H1 (cell line): ENCODE measurements at regions not wholly inside any gene's neighbourhood (a gene's known extent, or its start where the extent isn't known, plus 50 kb on each side); places are given as distances from the start of the nearest gene placed in this dataset.
A peak's percentile ranks its signal among the peaks of the same experiment; 100 is the strongest.

ENCODE experiments used
- CTCF ChIA-PET: fragments of 300-600 bp; sonication (Branson Sonifier 250); formaldehyde crosslinking; loops from one replicate; lab custom pipeline; 2021; ENCODE audit not compliant: partially characterized antibody; lab: Charles Lee
- POLR2A ChIA-PET: fragments of 300-600 bp; sonication (Branson Sonifier 250); formaldehyde crosslinking; loops from one replicate; lab custom pipeline; 2021; ENCODE audit warnings: inconsistent platforms; ENCODE audit not compliant: partially characterized antibody; lab: Charles Lee
- DNase-seq, 2 experiments: peaks; one replicate each; pipeline versions ENCODE4 v3.0.0 to v3.0.0-alpha.2; 2010 to 2022; ENCODE audit warnings: low spot score in 2 of 2, low read depth in 1 of 2, mixed read lengths in 1 of 2
- FAIRE-seq: peaks from 2 replicates; lab custom pipeline; 2011; peaks lifted over from hg19 to GRCh38; lab: Jason Lieb, UNC
- H2AFZ ChIP-seq: 2 replicates; pipeline ENCODE4 v1.8.1; 2012; ENCODE audit warnings: low read length, inconsistent platforms
- H2AK5ac ChIP-seq: 2 replicates; pipeline ENCODE4 v1.6.1; 2013; ENCODE audit warnings: low read depth, low read length
- H2BK120ac ChIP-seq: replicated peaks from 2 replicates; pipeline ENCODE3; 2013; ENCODE audit warnings: low read depth, low read length, inconsistent platforms
- H2BK12ac ChIP-seq: 2 replicates; pipeline ENCODE4 v1.6.1; 2013; ENCODE audit warnings: low read depth, low read length
- H2BK15ac ChIP-seq: 2 replicates; pipeline ENCODE4 v1.6.1; 2013; ENCODE audit warnings: low read length
- H2BK20ac ChIP-seq: 2 replicates; pipeline ENCODE4 v1.6.1; 2013; ENCODE audit warnings: low read length
- H2BK5ac ChIP-seq: 2 replicates; pipeline ENCODE4 v1.6.1; 2013; ENCODE audit warnings: low read depth, low read length
- H3K14ac ChIP-seq: 2 replicates; pipeline ENCODE4 v1.6.1; 2013; ENCODE audit warnings: inconsistent platforms; ENCODE audit not compliant: insufficient read length
- H3K18ac ChIP-seq: 2 replicates; pipeline ENCODE4 v1.6.1; 2013; ENCODE audit warnings: low read length; ENCODE audit errors: extremely low read depth
- H3K23ac ChIP-seq: 2 replicates; pipeline ENCODE4 v1.6.1; 2013; ENCODE audit warnings: inconsistent platforms; ENCODE audit not compliant: insufficient read length
- H3K23me2 ChIP-seq: 2 replicates; pipeline ENCODE4 v1.6.1; 2013; ENCODE audit warnings: low read depth, low read length
- H3K27ac ChIP-seq: 2 replicates; pipeline ENCODE4 v1.6.1; 2011; ENCODE audit warnings: low read depth, low read length, inconsistent platforms
- H3K27me3 ChIP-seq, 4 experiments: replicated peaks in 1 of 4; 1 replicate in 1 of 4; 2 replicates in 3 of 4; pipeline versions ENCODE4 v1.6.1 to v1.8.1; 2011 to 2013; ENCODE audit warnings: low read length in 3 of 4, mild to moderate bottlenecking in 3 of 4, inconsistent platforms in 2 of 4, mixed read lengths in 2 of 4, moderate library complexity in 1 of 4; ENCODE audit not compliant: control insufficient read depth in 3 of 4, insufficient read depth in 3 of 4; ENCODE audit errors: extremely low read depth in 1 of 4
- H3K36me3 ChIP-seq, 4 experiments: 2 replicates each; pipeline versions ENCODE4 v1.6.1 to v1.8.1; 2011 to 2013; ENCODE audit warnings: mild to moderate bottlenecking in 4 of 4, low read length in 3 of 4, moderate library complexity in 2 of 4, control low read depth in 1 of 4, inconsistent platforms in 1 of 4; ENCODE audit not compliant: insufficient read depth in 4 of 4, control insufficient read depth in 2 of 4
- H3K4ac ChIP-seq: replicated peaks from 2 replicates; pipeline ENCODE3; 2013; ENCODE audit warnings: low read length, low read depth, mixed read lengths, inconsistent platforms; ENCODE audit not compliant: insufficient read length
- H3K4me1 ChIP-seq, 4 experiments: replicated peaks in 1 of 4; 1 replicate in 1 of 4; 2 replicates in 3 of 4; pipeline versions ENCODE4 v1.6.1 to v1.8.1; 2011 to 2013; ENCODE audit warnings: low read length in 3 of 4, inconsistent platforms in 2 of 4, mixed read lengths in 1 of 4; ENCODE audit not compliant: insufficient read depth in 4 of 4, control insufficient read depth in 3 of 4
- H3K4me2 ChIP-seq, 2 experiments: 2 replicates each; pipeline versions ENCODE4 v1.6.1 to v1.8.1; 2011 to 2013; ENCODE audit warnings: low read depth in 2 of 2, low read length in 2 of 2, control low read depth in 1 of 2, inconsistent platforms in 1 of 2, mild to moderate bottlenecking in 1 of 2; ENCODE audit not compliant: insufficient read depth in 1 of 2
- H3K4me3 ChIP-seq, 4 experiments: fragments of 200-600, 300-600 bp in 1 of 4; sonication (generic), shearing (Covaris generic), sonication (Bioruptor Twin) in 1 of 4; 2 replicates each; pipeline versions ENCODE4 v1.5.1 to v1.8.1; 2011 to 2016; ENCODE audit warnings: low read length in 4 of 4, low read depth in 3 of 4, control low read depth in 2 of 4, inconsistent platforms in 2 of 4, mild to moderate bottlenecking in 2 of 4, mixed read lengths in 1 of 4, moderate library complexity in 1 of 4; ENCODE audit not compliant: insufficient read depth in 2 of 4; ENCODE audit errors: extremely low read depth in 1 of 4
- H3K56ac ChIP-seq: replicated peaks from 2 replicates; pipeline ENCODE3; 2013; ENCODE audit warnings: low read depth, mild to moderate bottlenecking, mixed read lengths, low read length, inconsistent platforms; ENCODE audit not compliant: insufficient read length
- H3K79me1 ChIP-seq: 2 replicates; pipeline ENCODE4 v1.6.1; 2013; ENCODE audit warnings: low read depth, low read length, control low read depth
- H3K79me2 ChIP-seq, 2 experiments: 2 replicates each; pipeline versions ENCODE4 v1.6.1 to v1.8.1; 2012 to 2013; ENCODE audit warnings: low read length in 2 of 2, mild to moderate bottlenecking in 2 of 2, inconsistent platforms in 1 of 2; ENCODE audit not compliant: insufficient read depth in 2 of 2, control insufficient read depth in 1 of 2
- H3K9ac ChIP-seq, 4 experiments: replicated peaks in 1 of 4; 1 replicate in 1 of 4; 2 replicates in 3 of 4; pipeline versions ENCODE4 v1.6.1 to v1.8.1; 2011 to 2013; ENCODE audit warnings: low read depth in 3 of 4, low read length in 3 of 4, control low read depth in 2 of 4, mild to moderate bottlenecking in 2 of 4, moderate library complexity in 2 of 4, inconsistent platforms in 1 of 4; ENCODE audit errors: extremely low read depth in 1 of 4
- H3K9me3 ChIP-seq, 2 experiments: 2 replicates each; pipeline versions ENCODE4 v1.6.1 to v1.8.1; 2012 to 2013; ENCODE audit warnings: mild to moderate bottlenecking in 2 of 2, moderate library complexity in 2 of 2, control low read depth in 1 of 2, inconsistent platforms in 1 of 2, low read depth in 1 of 2, low read length in 1 of 2, mixed read lengths in 1 of 2; ENCODE audit not compliant: insufficient read depth in 2 of 2
- H4K20me1 ChIP-seq, 2 experiments: replicated peaks in 1 of 2; 2 replicates each; pipeline versions ENCODE3 to v1.8.1; 2011 to 2013; ENCODE audit warnings: inconsistent platforms in 2 of 2, low read length in 2 of 2, mild to moderate bottlenecking in 1 of 2; ENCODE audit not compliant: insufficient read depth in 2 of 2, control insufficient read depth in 1 of 2
- H4K5ac ChIP-seq: 2 replicates; pipeline ENCODE4 v1.6.1; 2013; ENCODE audit warnings: low read length, low read depth, mixed read lengths, inconsistent platforms; ENCODE audit not compliant: insufficient read length
- H4K8ac ChIP-seq: 2 replicates; pipeline ENCODE4 v1.8.0; 2013; ENCODE audit warnings: mild to moderate bottlenecking, moderate library complexity, low read length, inconsistent platforms; ENCODE audit not compliant: insufficient read depth; ENCODE audit errors: extremely low read depth
- H4K91ac ChIP-seq: replicated peaks from 2 replicates; pipeline ENCODE3; 2013; ENCODE audit warnings: low read length, mixed read lengths, inconsistent platforms; ENCODE audit not compliant: insufficient read length
- BCL11A ChIP-seq, 2 experiments: IDR thresholded peaks; one replicate each; pipeline ENCODE4 v1.6.1; 2011; ENCODE audit warnings: low read depth in 2 of 2, low read length in 2 of 2, mild to moderate bottlenecking in 2 of 2
- EGR1 ChIP-seq: IDR thresholded peaks from 2 replicates; pipeline ENCODE4 v1.6.1; 2011; ENCODE audit warnings: low read depth, low read length, borderline replicate concordance
- EP300 ChIP-seq, 2 experiments: IDR thresholded peaks; 1 replicate in 1 of 2; 2 replicates in 1 of 2; pipeline ENCODE4 v1.6.1; 2011 to 2012; ENCODE audit warnings: low read depth in 2 of 2, low read length in 2 of 2, mild to moderate bottlenecking in 2 of 2, borderline replicate concordance in 1 of 2, inconsistent platforms in 1 of 2, moderate library complexity in 1 of 2
- JUND ChIP-seq: IDR thresholded peaks from 2 replicates; pipeline ENCODE4 v1.6.1; 2011; ENCODE audit warnings: mild to moderate bottlenecking, improper control_type of control experiment, low read length
- KDM1A ChIP-seq: fragments of 200-600, 300-600 bp; sonication (generic); IDR thresholded peaks from 2 replicates; pipeline ENCODE4 v1.7.1; 2016; ENCODE audit warnings: mild to moderate bottlenecking, low read length, borderline replicate concordance
- KDM4A ChIP-seq: IDR thresholded peaks from one replicate; pipeline ENCODE4 v1.7.1; 2012; ENCODE audit warnings: low read depth, mild to moderate bottlenecking, moderate library complexity, low read length, inconsistent platforms; ENCODE audit not compliant: severe bottlenecking
- KDM5A ChIP-seq: fragments of 200-600 bp; IDR thresholded peaks from 2 replicates; pipeline ENCODE4 v1.7.1; 2012; ENCODE audit warnings: mild to moderate bottlenecking, low read length, inconsistent platforms, mixed read lengths
- PHF8 ChIP-seq: fragments of 200-600 bp; sonication (generic); conservative IDR thresholded peaks from 2 replicates; pipeline ENCODE4 v1.7.1; 2012; ENCODE audit warnings: low read depth, mild to moderate bottlenecking, inconsistent platforms, low read length, moderate library complexity
- POLR2A ChIP-seq, 2 experiments: IDR thresholded peaks; 1 replicate in 1 of 2; 2 replicates in 1 of 2; pipeline ENCODE4 v1.6.1; 2011; ENCODE audit warnings: low read depth in 2 of 2, low read length in 2 of 2, mild to moderate bottlenecking in 2 of 2; ENCODE audit errors: control extremely low read depth in 1 of 2
- RNF2 ChIP-seq: fragments of 200-900, 300-1000 bp; sonication (generic); IDR thresholded peaks from 2 replicates; pipeline ENCODE4 v1.7.1; 2016; ENCODE audit warnings: borderline replicate concordance, low read depth, mild to moderate bottlenecking, antibody characterized with exemption, low read length; ENCODE audit not compliant: poor library complexity, severe bottlenecking; ENCODE audit errors: missing control alignments
- RXRA ChIP-seq: IDR thresholded peaks from 2 replicates; pipeline ENCODE4 v1.6.1; 2011; ENCODE audit warnings: low read depth, mild to moderate bottlenecking, low read length, moderate library complexity; ENCODE audit not compliant: insufficient read depth
- SIRT6 ChIP-seq: IDR thresholded peaks from one replicate; pipeline ENCODE4 v1.7.1; 2012; ENCODE audit warnings: low read length, inconsistent platforms
- SP1 ChIP-seq: IDR thresholded peaks from 2 replicates; pipeline ENCODE4 v1.6.1; 2011; ENCODE audit warnings: low read depth, low read length
- TAF1 ChIP-seq: IDR thresholded peaks from 2 replicates; pipeline ENCODE4 v1.6.1; 2011; ENCODE audit warnings: mild to moderate bottlenecking, low read depth, low read length
- ZNF274 ChIP-seq: IDR thresholded peaks from 2 replicates; pipeline ENCODE4 v1.7.0; 2012; ENCODE audit warnings: low read length, borderline replicate concordance; ENCODE audit errors: extremely low read depth
- WGBS, 2 experiments: shearing (Covaris generic) in 1 of 2; methylation state at CpG; one replicate each; pipeline versions ENCODE4 v1.1.6 to v1.1.7; 2013 to 2015; ENCODE audit warnings: low lambda C conversion rate in 2 of 2, mixed read lengths in 2 of 2, inconsistent platforms in 1 of 2, low coverage in 1 of 2, missing lambda C conversion rate in 1 of 2; ENCODE audit not compliant: insufficient replicate concordance in 2 of 2, insufficient coverage in 1 of 2, insufficient read length in 1 of 2; ENCODE audit errors: extremely low coverage in 1 of 2, missing lambda C conversion rate in 1 of 2; 5-methylcytosine and 5-hydroxymethylcytosine counted together

DNA sequence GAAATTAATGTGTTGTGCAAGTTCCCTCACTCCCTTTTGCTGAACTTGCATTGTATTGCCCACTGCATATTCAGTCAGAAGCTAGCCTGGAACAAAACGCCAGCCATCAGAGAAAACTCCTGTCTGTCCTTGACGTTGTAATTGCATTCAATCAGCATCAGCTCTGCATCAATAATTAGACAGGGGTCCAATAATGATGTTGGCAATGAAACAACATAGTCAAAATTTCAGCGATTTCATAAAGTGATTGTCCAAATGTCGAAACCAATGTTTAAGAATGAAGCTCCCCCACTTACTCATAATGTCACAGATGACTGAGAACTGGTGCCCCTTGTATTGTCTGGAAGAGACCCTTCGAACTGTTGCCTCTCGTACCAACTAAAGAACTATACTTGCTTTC, 504.2 kb upstream of the TENM3 start:
- WGBS, 2 experiments, result 95% methylated on average over 6 of the region's 6 CpGs; no CpG with 5 or more reads in 1 of the 2 experiments
- POLR2A ChIA-PET, result interaction anchor here (1.0 kb wide), 1 partner anchor 910 kb away, joined by 3 read pairs; no protein-coding TSS in a partner anchor
- Histone ChIP-seq H3K23me2 (no peaks in the 10 kb centered on the region), H4K5ac (no peak overlapping the region), H3K79me1 (no peaks in the 10 kb centered on the region), H4K20me1 (no peaks in the 10 kb centered on the region), H2BK120ac (no peak overlapping the region), H3K4me3 (no peak overlapping the region), H3K18ac (no peak overlapping the region), H3K4me2 (no peak overlapping the region), H3K23ac (no peak overlapping the region), H2BK20ac (no peak overlapping the region), H4K8ac (no peak overlapping the region), H3K14ac (no peak overlapping the region), H2BK12ac (no peak overlapping the region), H3K56ac (no peak overlapping the region), H3K79me2 (no peaks in the 10 kb centered on the region), H3K27me3 (no peaks in the 10 kb centered on the region), H2BK15ac (no peak overlapping the region), H4K91ac (no peak overlapping the region), H3K36me3 (no peaks in the 10 kb centered on the region), H3K9me3 (no peaks in the 10 kb centered on the region), H2AK5ac (no peak overlapping the region), H2BK5ac (no peak overlapping the region), H3K4me1 (no peaks in the 10 kb centered on the region), H3K4ac (no peak overlapping the region), H2AFZ (peak overlapping the region; percentile 87; the same call in 1 of the 2 replicates), H3K9ac (no peak overlapping the region), H3K27ac (no peak overlapping the region)
- CTCF ChIA-PET, result interaction anchor here (0.5 to 1.0 kb wide), 2 partner anchors 9 to 77 kb away, joined by 3 to 5 read pairs; no protein-coding TSS in a partner anchor
- FAIRE-seq (no peak), DNase-seq (no peak)
- TF ChIP-seq KDM5A, result no peak
- no peak for TF ChIP-seq RNF2
- no peak for TF ChIP-seq PHF8
- TF ChIP-seq TAF1, result no peak
- no peak for TF ChIP-seq POLR2A (IDR thresholded peaks at IDR 0.05; ENCODE audit: control extremely low read depth in 1 of 2, low read depth in 2 of 2, low read length in 2 of 2)
- no peak for TF ChIP-seq ZNF274
- TF ChIP-seq KDM4A, result no peak
- no peak for TF ChIP-seq SP1
- no peak for TF ChIP-seq EGR1
- TF ChIP-seq JUND, result no peak
- no peak for TF ChIP-seq EP300 (IDR thresholded peaks at IDR 0.05; ENCODE audit: borderline replicate concordance in 1 of 2, low read depth in 2 of 2, low read length in 2 of 2)
- TF ChIP-seq KDM1A, result no peak
- no peak for TF ChIP-seq BCL11A (IDR thresholded peaks at IDR 0.05; ENCODE audit: low read depth in 2 of 2, low read length in 2 of 2)
- no peak for TF ChIP-seq SIRT6
- no peak for TF ChIP-seq RXRA
